ENCODE measurements at regions not wholly inside any gene's neighbourhood (a gene's known extent, or its start where the extent isn't known, plus 50 kb on each side); places are given as distances from the start of the nearest gene placed in this dataset.

- Histone ChIP-seq H2BK20ac (ENCODE audit: low read depth, low read length, poor library complexity, severe bottlenecking) (no peak overlapping the region), H3K4me2 (ENCODE audit: insufficient read depth, insufficient read length, low read length) (no peak overlapping the region), H3K4me1 (ENCODE audit: insufficient read depth, low read length) (no peaks in the 10 kb centered on the region), H2BK15ac (ENCODE audit: low read depth, low read length) (no peak overlapping the region), H2BK5ac (ENCODE audit: insufficient read length, low read length) (no peak overlapping the region), H2AFZ (ENCODE audit: low read length) (no peak overlapping the region), H3K79me1 (ENCODE audit: insufficient read depth, low read depth, low read length, poor library complexity, severe bottlenecking) (no peaks in the 10 kb centered on the region), H3K27ac (ENCODE audit: insufficient read length, low read depth, low read length) (no peak overlapping the region), H3K9me3 (ENCODE audit: control insufficient read depth, low read depth, low read length) (no peaks in the 10 kb centered on the region), H3T11ph (ENCODE audit: low read length) (no peak overlapping the region), H2BK12ac (ENCODE audit: insufficient read length, low read depth, low read length) (no peak overlapping the region), H3K4ac (ENCODE audit: low read depth, low read length) (no peak overlapping the region), H4K8ac (replicated peaks; ENCODE audit: insufficient read length, low read depth, low read length) (no peak overlapping the region), H4K20me1 (ENCODE audit: control insufficient read depth, insufficient read depth, insufficient read length) (no peaks in the 10 kb centered on the region), H3K27me3 (ENCODE audit: insufficient read depth, low read length) (no peaks in the 10 kb centered on the region), H3K23ac (ENCODE audit: insufficient read length, low read depth, low read length) (no peak overlapping the region), H3K79me2 (ENCODE audit: insufficient read depth, low read length) (no peaks in the 10 kb centered on the region), H3K23me2 (ENCODE audit: insufficient read length, low read depth, low read length, poor library complexity, severe bottlenecking) (no peaks in the 10 kb centered on the region), H3K56ac (ENCODE audit: insufficient read length, low read depth, low read length) (no peak overlapping the region), H3K14ac (ENCODE audit: insufficient read depth, low read length) (no peak overlapping the region), H3K9ac (ENCODE audit: extremely low read depth, insufficient read length, low read length) (no peak overlapping the region), H2BK120ac (ENCODE audit: low read depth, low read length, poor library complexity, severe bottlenecking) (no peak overlapping the region), H4K91ac (ENCODE audit: insufficient read length, low read depth, low read length) (no peak overlapping the region), H2AK5ac (ENCODE audit: insufficient read length, low read length) (no peak overlapping the region), H3K18ac (ENCODE audit: insufficient read length, low read depth, low read length) (no peak overlapping the region), H4K5ac (ENCODE audit: insufficient read length, low read depth, low read length) (no peak overlapping the region)
- TF ChIP-seq CTCF (conservative IDR thresholded peaks at IDR 0.05), result no peak
- H3K27me3 Mint-ChIP-seq (ENCODE audit: low read depth), result peaks cover 12% of the 10 kb centered on the region
- no peak for DNase-seq
- no peak overlapping the region for H3K27ac Mint-ChIP-seq
- no peak overlapping the region for H3K4me3 Mint-ChIP-seq
- H3K4me1 Mint-ChIP-seq, result peaks cover 0 to 6% of the 10 kb centered on the region in 2 experiments
- no peaks in the 10 kb centered on the region for H3K9me3 Mint-ChIP-seq
- no peaks in the 10 kb centered on the region for H3K36me3 Mint-ChIP-seq (ENCODE audit: insufficient read depth in 1 of 3, low read depth in 3 of 3)
- no CpG with 5 or more reads among the region's 2 CpGs for WGBS (ENCODE audit: extremely low coverage, insufficient read length, low lambda C conversion rate)
Measured at GRCh38 chr7:41205600-41205999, 497.3 kb downstream of the INHBA start.

Measured in H9 (cell line).